GM19372 (cell line): ENCODE measurements at regions not wholly inside any gene's neighbourhood (a gene's known extent, or its start where the extent isn't known, plus 50 kb on each side); places are given as distances from the start of the nearest gene placed in this dataset.

Source experiments
- ATAC-seq: cut with Tn5 transposase; IDR thresholded peaks from one replicate; pipeline ENCODE4 v1.9.1; 2021; ENCODE audit warnings: mild to moderate bottlenecking, low read depth, moderate library complexity; ENCODE audit not compliant: unreplicated experiment

GRCh38 chr11:23959462-23959861, 537.4 kb upstream of the LUZP2 start:
- ATAC-seq = no peak

DNA sequence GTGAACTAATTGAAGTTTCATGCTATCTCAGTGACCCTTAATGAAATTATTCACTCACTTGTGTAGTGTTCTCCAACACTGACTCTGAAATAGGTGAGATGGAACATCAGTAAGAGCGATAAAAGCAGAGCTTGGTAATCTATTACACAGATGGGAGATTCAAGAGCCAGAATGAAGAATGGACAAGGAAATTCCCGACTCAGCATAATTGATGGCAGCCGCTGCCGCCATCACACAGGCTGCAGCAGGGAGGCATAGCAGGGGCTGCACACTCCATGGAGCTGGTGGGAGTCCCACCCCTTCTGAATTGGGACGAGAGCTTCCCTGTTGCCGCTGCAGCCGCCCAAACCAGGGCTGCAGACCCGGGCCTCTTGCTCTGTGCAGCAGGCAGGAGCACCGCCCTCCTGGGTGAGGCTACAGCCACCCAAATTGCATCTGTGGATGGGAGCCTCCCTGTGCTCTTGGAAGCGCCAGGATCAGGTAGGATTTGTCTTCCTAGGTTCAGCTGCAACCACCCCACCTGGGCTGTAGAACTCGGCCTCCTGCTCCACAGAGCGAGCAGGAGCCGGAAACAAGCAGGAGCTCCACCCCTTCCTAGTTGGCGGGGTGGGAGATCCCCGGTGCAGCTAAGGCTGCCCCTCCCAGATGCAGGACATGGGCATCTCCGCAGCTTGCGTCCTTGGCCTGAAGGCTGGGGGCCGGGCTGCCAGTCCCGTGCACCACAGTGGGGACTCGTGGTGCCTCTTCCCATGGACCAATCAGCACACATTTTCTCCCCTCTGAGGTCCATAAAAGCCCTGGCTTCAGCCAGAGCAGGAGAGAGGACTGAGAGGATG, 535.1 kb upstream of the LUZP2 start:
- ATAC-seq = no peak

DNA sequence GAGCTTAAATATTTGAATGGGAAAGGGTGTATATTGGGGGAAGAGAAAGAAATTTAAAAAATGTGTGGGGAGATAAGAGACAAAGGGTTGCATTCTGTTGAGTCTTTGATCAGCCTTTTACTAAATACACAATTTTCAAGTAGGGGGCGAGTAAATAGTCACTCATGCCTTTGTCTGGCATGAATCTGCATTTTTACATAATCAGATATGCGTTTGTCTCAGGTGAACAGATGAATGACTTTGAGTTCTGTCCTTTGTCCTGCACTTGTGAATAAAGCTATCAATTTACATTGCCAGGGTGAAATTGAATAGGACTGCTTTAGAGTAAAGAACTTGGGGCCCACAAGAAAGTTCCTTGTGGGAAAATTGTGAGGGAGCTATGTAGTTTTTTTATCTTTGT, 523.6 kb upstream of the LUZP2 start:
- ATAC-seq = no peak

DNA sequence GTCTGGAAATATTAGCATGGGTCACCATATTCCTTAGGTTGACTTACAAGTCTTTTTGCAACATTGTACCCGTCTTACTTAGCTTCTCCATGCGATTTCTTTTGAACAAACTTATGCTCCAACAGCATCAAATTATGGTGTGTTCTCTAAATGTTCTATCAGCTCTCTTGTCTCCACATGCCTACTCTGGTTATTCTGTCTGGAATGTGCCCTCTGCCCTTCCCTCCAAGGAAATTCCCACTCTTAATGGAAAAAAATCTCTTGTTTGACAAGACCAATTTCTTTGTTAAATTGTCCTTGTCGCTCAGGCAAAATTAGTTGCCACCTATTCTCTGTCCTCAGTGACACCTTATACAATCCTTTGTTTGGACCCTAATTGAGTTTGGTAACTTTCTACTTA, 522.8 kb upstream of the LUZP2 start:
- no peak for ATAC-seq

GRCh38 chr11:23974601-23975000, 522.3 kb upstream of the LUZP2 start:
- no peak for ATAC-seq

DNA sequence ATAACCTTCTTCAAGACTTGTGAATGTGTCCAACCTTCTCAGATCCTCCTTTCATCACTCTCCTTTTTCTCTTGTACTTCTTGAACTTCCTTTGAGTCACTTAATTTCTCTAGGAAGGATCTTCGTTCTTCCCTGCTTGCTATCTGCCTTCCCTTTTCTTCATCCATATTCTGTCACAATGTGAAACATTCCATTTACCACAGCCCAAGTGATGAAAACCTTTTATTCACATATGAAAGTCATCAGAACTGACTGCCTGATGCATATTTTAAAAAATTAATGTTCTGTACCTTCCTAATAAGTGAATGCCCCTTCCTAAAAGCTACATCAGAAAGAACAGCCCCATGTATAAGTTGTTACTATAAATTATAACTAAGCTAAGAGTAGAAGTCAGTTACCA, 520.4 kb upstream of the LUZP2 start:
- ATAC-seq = no peak

DNA sequence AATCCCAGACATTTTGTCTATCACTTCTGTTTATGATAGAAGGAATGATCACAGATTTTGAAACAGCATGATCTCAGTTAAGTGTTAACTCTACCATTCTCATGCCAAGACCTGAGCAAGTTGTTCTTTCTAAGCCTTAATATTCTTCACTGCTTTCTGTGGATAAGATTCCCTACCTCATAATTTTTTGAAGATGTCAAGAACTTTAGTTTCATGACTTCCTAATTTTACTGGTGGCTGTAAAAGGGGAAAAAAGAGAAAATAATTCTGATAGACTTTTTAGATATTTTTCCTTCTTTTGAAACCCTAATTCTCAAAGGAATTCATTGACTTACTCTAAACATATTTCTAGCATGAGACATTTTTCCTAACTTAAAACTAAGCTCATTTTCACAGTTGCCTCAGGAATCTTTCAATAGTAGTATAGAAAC, 520.0 kb upstream of the LUZP2 start:
- no peak for ATAC-seq

- ATAC-seq = no peak
These were observed 508.4 kb upstream of the LUZP2 start for GRCh38 chr11:23988381-23989006.

- no peak for ATAC-seq
These were observed 506.3 kb upstream of the LUZP2 start for GRCh38 chr11:23990346-23991164.

GRCh38 chr11:23991165-23991539, 505.7 kb upstream of the LUZP2 start:
- ATAC-seq = no peak

DNA sequence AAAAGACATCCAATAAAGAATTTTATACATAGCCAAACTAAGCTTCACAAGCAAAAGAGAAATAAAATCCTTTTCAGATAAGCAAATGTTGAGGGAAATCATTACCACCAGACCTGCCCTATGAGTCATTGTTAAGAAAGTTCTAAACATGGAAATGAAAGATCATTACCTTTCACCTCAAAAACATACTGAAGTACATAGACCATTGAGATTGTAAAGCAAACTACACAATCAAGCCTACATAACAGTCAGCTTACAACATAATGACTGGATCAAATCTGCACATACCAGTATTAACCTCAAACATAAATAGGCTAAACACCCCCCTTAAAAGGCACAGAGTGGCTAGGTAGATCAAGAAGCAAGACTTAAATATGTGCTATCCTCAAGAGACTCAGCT, 501.0 kb upstream of the LUZP2 start:
- no peak for ATAC-seq

DNA sequence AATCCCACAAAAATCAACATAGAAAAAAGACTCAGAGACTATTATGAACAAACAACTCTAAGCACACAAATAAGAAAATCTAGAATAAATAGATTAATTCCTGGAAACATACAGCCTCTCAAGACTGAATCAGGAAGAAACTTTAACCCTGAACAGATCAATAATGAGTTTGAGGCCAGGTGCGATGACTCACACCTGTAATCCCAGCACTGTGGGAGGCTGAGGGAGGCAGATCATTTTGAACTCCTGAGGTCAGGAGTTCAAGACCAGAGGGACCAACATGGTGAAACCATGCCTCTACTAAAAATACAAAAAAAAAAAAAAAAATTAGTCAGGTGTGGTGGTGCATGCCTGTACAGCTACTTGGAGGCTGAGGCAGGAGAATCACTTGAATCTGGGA, 499.5 kb upstream of the LUZP2 start:
- no peak for ATAC-seq

GRCh38 chr11:24005202-24005876, 491.5 kb upstream of the LUZP2 start:
- no peak for ATAC-seq

- ATAC-seq = no peak
These were observed 453.0 kb upstream of the LUZP2 start for GRCh38 chr11:24043842-24044241.

- ATAC-seq = no peak
These were observed 450.1 kb upstream of the LUZP2 start for GRCh38 chr11:24046731-24047130.

GRCh38 chr11:24056051-24056450, 440.8 kb upstream of the LUZP2 start:
- ATAC-seq = no peak

DNA sequence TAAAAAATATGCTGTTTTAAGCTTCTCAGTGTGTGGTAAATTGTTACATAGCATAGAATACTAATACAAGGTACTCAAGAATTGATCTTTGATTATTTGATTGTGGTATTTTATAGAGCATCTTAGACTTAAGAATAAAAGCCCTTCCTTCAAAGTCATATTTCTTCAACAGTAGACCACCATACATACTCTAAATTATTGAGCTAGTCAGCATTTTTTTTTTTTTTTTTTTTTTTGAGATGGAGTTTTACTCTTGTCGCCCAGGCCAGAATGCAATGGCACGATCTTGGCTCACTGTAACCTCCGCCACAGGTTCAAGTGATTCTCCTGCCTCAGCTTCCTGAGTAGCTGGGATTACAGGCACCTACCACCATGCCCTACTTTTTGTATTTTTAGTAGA, 436.7 kb upstream of the LUZP2 start:
- ATAC-seq = no peak

- no peak for ATAC-seq
These were observed 432.4 kb upstream of the LUZP2 start for GRCh38 chr11:24064309-24064903.

DNA sequence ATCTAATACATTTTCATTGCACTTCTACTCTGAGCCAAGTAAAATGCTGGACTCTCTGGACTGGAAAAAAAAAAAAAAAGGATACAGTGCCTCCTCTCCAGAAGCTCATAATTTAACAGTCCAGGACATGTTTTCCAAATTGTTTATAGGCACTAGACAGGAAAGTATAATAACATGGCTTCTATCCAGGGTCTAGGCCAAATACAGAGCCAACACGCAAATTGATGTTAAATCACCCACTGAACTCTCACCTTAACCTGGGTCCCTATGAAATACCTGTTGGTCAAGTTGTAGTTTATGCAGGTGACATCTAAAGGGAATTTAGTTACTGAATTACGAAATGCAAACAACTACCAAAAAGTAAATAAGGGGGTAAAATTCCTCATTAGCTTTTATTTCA, 428.7 kb upstream of the LUZP2 start:
- no peak for ATAC-seq

- ATAC-seq = no peak
These were observed 426.4 kb upstream of the LUZP2 start for GRCh38 chr11:24070435-24070834.
